HCT116 (cell line): ENCODE measurements at regions not wholly inside any gene's neighbourhood (a gene's known extent, or its start where the extent isn't known, plus 50 kb on each side); places are given as distances from the start of the nearest gene placed in this dataset.

Source experiments
- CEBPB ChIP-seq: IDR thresholded peaks from 2 replicates; pipeline ENCODE4 v1.6.1; 2012; ENCODE audit warnings: low read depth
- EZH2 ChIP-seq: fragments of 200-600 bp; sonication (generic); IDR thresholded peaks from 2 replicates; pipeline ENCODE4 v1.6.1; 2017; ENCODE audit warnings: antibody characterized with exemption, mixed run types
- EZH2phosphoT487 ChIP-seq: fragments of 200-600 bp; IDR thresholded peaks from 2 replicates; pipeline ENCODE4 v1.6.1; 2018; ENCODE audit warnings: antibody characterized with exemption, borderline replicate concordance
- FOSL1 ChIP-seq: IDR thresholded peaks from 2 replicates; pipeline ENCODE4 v1.6.1; 2012; ENCODE audit warnings: low read depth
- JUND ChIP-seq: IDR thresholded peaks from 2 replicates; pipeline ENCODE4 v1.6.1; 2012
- MAX ChIP-seq: IDR thresholded peaks from 2 replicates; pipeline ENCODE4 v1.6.1; 2012
- POLR2A ChIP-seq: IDR thresholded peaks from 2 replicates; pipeline ENCODE4 v1.7.0; 2011; ENCODE audit warnings: borderline replicate concordance; ENCODE audit not compliant: insufficient read depth, insufficient read length; ENCODE audit errors: extremely low read depth
- REST ChIP-seq: IDR thresholded peaks from 2 replicates; pipeline ENCODE4 v1.6.1; 2012; ENCODE audit warnings: low read depth
- SRF ChIP-seq: IDR thresholded peaks from 2 replicates; pipeline ENCODE4 v1.6.1; 2012; ENCODE audit warnings: low read depth
- TCF7L2 ChIP-seq: IDR thresholded peaks from 2 replicates; pipeline ENCODE4 v1.7.0; 2011; ENCODE audit warnings: borderline replicate concordance, inconsistent platforms; ENCODE audit not compliant: insufficient read depth, insufficient read length; ENCODE audit errors: extremely low read depth
- YY1 ChIP-seq: IDR thresholded peaks from 2 replicates; pipeline ENCODE4 v1.6.1; 2011; ENCODE audit warnings: low read length, low read depth, moderate library complexity, mild to moderate bottlenecking; ENCODE audit not compliant: insufficient replicate concordance; ENCODE audit errors: extremely low read depth
- TF ChIP-seq, protein P1 (sequence below), 3 experiments: fragments of 200-600 bp in 1 of 3; sonication (generic) in 1 of 3; IDR thresholded peaks in 2 of 3; conservative IDR thresholded peaks in 1 of 3; 2 replicates each; pipeline ENCODE4 v1.5.1; 2012 to 2017; ENCODE audit warnings: low read depth in 2 of 3, low read length in 2 of 3, antibody characterized with exemption in 1 of 3, borderline replicate concordance in 1 of 3, control low read depth in 1 of 3, mild to moderate bottlenecking in 1 of 3, mixed read lengths in 1 of 3, mixed run types in 1 of 3, moderate library complexity in 1 of 3; ENCODE audit not compliant: insufficient read depth in 1 of 3

DNA sequence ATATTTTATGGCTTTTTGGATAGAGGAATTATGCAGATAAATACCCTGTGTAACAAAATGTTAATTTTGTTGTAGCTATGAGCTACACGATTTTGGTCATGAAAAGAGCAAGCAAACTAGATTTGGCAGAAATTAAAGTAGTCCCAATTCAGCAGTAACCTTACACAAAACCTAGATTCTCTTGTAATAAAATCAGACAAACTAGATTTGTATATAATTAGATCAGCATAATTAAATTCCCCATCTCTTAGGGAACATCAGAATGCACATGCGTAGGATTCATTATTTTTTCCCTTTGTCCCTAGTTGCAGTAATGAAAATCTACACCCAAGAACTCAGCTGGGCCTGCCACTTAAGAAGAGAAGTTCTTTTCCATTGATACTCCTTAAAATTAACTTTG, 1879.2 kb upstream of the CDH9 start:
- no peak for TF ChIP-seq CEBPB
- no peak for TF ChIP-seq MAX
- TF ChIP-seq, protein P1, sequence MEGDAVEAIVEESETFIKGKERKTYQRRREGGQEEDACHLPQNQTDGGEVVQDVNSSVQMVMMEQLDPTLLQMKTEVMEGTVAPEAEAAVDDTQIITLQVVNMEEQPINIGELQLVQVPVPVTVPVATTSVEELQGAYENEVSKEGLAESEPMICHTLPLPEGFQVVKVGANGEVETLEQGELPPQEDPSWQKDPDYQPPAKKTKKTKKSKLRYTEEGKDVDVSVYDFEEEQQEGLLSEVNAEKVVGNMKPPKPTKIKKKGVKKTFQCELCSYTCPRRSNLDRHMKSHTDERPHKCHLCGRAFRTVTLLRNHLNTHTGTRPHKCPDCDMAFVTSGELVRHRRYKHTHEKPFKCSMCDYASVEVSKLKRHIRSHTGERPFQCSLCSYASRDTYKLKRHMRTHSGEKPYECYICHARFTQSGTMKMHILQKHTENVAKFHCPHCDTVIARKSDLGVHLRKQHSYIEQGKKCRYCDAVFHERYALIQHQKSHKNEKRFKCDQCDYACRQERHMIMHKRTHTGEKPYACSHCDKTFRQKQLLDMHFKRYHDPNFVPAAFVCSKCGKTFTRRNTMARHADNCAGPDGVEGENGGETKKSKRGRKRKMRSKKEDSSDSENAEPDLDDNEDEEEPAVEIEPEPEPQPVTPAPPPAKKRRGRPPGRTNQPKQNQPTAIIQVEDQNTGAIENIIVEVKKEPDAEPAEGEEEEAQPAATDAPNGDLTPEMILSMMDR (IDR thresholded peaks at IDR 0.05 in 2 of 3, conservative IDR thresholded peaks at IDR 0.05 in 1 of 3; ENCODE audit: borderline replicate concordance in 1 of 3, insufficient read depth in 1 of 3, low read depth in 2 of 3, low read length in 2 of 3), result no peak
- TF ChIP-seq JUND, result no peak
- TF ChIP-seq FOSL1, result no peak
- TF ChIP-seq POLR2A, result no peak
- TF ChIP-seq EZH2, result no peak
- TF ChIP-seq EZH2phosphoT487, result no peak
- TF ChIP-seq SRF, result no peak
- no peak for TF ChIP-seq REST
- TF ChIP-seq YY1, result no peak
- no peak for TF ChIP-seq TCF7L2
